HG03025 (cell line): ENCODE measurements at regions not wholly inside any gene's neighbourhood (a gene's known extent, or its start where the extent isn't known, plus 50 kb on each side); places are given as distances from the start of the nearest gene placed in this dataset.

Experiments used
- ATAC-seq: cut with Tn5 transposase; IDR thresholded peaks from one replicate; pipeline ENCODE4 v1.9.1; 2021; ENCODE audit warnings: mild to moderate bottlenecking, moderate library complexity; ENCODE audit not compliant: unreplicated experiment, low FRiP score

- ATAC-seq, result no peak
Observed at GRCh38 chr20:6504179-6504578, 263.3 kb upstream of the BMP2 start.

DNA sequence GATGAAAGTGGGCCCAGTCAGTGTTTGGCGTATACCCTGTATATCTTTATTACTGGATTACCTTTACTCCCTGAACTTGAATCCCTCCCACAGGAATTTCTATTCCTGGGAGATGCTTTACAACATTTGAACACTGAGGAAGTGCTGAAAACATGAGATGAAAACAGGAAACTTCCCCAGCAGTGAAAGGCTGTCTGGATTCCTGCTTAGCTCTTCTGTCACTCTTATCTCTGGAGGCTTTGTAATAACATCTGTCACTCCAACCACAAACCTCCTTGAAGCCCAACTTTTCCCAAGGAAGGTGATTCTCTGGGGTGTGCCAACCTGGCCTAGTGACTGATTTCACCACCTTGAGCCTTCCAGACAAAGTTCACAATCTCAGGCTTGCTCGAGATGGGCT lies 264.5 kb upstream of the BMP2 start:
- ATAC-seq, result no peak

DNA sequence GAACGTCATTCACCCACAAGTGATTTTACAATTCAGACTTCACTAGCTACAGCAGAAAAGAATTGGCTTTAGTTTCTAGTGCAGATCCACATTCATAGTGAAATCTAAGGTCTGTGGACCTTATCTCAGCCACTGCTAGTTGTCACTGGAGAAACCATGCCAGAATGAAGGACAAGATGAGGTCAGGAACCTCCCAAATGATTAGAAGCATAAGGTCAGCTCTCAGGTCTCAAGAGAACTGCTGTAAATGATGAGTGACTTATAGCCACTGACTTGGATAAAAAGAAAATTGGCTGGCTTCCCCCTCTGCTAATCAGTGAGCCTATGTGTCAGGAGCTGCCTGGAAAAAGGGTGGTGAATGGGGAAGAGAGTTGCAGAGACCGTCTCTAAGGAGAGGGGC lies 265.3 kb upstream of the BMP2 start:
- no peak for ATAC-seq

DNA sequence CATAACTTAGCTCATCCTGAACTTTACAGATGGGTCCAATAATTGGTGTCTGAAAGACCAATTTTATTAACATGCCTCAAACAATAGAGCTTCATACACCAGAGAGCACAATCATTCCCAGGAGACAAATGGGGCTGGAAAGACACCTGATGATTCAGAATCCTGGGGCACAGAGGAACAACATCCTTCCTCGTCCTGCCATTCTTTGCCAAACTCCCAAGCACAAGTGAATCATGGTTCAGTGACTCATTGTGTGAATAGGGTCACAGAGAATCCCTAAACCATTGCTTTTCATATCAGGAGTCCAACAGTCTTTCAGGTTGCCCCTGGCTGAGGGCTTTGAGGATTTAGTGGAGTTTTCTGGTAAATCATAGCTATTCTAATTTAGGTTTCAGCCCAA lies 266.4 kb upstream of the BMP2 start:
- no peak for ATAC-seq

DNA sequence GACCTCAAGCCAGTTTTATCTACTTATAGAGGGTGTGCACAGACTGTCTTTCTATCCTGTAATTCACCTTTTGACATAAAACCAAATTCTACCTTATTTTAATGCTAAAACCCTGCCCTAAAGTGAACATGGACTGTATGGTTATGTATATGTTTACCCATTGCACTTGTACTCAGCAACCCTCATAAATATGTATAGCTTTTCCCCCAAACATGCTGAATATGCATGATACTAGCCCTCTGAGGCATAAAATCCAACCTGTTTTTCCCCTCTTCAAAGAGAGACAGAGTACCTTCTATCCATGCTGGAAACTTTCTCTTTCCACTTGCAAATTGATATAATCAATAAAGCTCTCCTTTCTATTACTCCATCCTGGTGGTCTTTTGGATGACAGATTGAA lies 267.9 kb upstream of the BMP2 start:
- ATAC-seq, result no peak

GRCh38 chr20:6496874-6497273 lies 270.6 kb upstream of the BMP2 start:
- ATAC-seq, result no peak

- ATAC-seq, result no peak
Observed at GRCh38 chr20:6495907-6496306, 271.6 kb upstream of the BMP2 start.

DNA sequence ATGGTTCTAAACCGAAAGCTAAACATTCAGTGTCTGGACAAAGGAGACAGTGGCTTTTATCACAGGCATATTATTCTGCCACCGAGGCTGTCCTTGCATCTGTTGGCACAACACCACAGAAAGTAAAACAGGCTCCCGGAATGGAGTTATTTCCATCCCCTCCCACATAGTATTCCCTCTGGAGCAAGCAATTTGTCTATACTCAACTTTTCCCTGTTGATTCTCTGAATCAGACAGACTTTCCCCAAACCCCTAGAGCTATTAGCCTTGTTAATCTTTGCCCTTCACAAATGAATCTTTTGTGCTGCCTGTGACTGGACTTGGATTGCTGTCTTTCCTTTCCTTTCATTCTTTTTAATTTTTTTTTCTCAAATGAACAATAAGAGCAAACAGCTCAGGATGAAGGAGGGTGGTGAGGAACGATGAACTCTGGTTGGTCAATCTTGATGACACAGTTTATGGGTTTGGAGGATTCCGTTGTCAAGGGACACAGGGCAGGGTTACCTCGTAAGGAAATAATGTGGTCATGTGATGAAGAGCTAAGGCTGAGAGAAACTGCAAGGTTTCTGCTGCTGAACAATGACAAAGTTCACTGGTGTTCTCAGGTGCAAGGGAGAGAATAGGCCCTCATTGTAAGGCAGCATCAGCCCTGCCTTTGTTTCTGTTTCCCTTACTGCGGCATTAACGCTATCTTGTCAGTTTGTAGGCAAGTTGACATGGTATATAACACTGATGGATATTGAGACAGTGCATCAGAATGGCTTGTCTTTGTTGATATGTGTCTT lies 275.0 kb upstream of the BMP2 start:
- no peak for ATAC-seq

GRCh38 chr20:6490849-6491248 lies 276.6 kb upstream of the BMP2 start:
- no peak for ATAC-seq

DNA sequence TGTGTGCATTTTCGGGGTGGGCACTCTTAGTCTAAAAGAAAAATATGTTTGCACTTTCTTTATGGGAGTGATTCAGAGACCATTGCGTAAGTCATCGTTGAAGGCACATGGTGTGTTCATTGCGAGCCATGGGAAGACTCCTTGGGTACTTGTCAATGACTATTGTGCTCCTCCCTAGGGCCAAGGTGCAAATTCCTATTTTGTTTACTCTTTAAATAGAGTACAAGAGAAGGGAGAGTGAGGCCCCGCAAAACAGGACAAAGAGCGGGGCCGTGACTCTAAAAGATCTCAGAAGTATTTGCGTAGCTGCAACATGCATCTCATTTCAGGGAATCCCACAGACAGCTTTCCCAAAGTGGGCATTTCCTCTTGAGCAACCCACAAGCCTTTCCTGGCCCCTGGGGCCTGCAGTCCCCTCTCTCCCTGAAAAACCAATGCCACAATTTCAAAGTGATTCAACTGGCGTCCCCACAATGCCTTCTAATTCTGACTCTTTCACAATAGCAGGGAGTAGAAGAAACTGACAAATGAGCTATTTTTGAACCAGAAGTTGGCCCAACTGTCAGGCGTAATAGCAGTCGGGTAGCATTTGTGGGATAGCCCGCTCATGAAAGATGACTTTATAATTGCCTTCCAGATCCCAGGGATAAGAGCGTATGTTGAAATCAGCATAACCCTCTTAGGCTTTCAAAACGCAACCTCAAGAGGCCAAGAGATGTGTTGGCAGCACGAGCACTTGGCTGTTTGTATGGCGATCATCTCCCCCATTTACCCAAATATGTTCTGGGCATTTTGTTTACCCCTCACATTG lies 277.9 kb upstream of the BMP2 start:
- ATAC-seq, result no peak

DNA sequence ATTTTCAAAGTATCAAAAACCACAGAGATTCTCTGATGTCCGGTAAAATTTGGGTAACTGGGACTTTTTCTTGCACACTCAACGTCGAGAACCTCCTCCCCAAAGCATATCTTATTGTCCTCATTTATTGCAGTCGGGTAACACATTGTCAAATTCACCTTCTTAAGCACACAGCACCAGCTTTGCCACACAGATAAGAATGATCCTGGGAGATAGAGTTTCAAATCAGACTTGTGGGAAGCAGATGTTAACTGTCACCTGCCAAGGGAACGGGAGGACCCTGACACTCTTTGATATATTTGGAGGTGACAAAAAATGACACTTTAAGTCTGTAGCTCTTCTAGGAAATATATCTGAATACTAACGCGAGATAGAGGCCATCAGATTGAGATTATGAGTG lies 282.1 kb upstream of the BMP2 start:
- no peak for ATAC-seq

GRCh38 chr20:6483727-6484126 lies 283.8 kb upstream of the BMP2 start:
- no peak for ATAC-seq

- no peak for ATAC-seq
Observed at GRCh38 chr20:6482486-6482885, 285.0 kb upstream of the BMP2 start.

DNA sequence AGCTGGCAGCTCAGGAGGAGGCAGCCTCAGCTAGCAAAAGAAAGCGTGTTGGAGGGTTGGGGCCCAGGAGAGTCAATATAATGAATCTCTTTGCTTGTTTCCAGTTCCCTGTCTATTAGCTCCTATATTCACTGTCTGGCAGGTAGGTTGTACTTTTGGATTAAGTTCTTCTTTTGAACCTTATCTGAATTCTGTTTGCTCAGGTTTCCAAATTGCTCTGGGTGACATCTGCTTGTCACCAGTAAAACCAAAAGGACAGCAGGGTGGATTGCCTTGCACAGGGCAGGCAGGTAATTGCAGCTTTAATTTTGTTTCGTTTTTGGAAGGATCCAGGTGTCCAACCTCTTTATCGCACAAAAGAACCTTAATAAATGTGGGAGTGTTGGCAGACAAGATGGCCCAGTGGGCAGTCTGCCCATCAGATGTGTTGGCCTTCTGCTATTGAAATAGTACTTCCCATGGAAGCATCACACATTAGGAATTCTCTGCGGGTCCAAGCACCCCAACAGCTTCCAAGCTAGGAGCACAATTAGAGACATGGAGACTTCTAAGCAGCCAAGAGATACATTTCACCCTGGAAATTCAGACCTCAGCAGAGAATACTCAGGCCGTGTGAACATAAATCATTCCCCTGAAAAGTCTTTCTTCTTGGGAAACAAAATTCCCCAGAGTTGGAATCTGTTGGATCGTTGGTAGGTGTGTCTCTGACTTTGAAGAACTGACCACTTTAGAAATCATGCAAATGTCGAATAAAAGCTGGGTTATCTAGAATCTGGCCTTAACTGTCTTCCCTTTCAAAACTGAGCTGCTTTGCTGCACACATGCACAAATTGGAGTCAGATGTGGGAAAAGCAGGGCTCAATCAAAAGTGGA lies 286.9 kb upstream of the BMP2 start:
- ATAC-seq, result no peak

GRCh38 chr20:6473197-6473596 lies 294.3 kb upstream of the BMP2 start:
- no peak for ATAC-seq

DNA sequence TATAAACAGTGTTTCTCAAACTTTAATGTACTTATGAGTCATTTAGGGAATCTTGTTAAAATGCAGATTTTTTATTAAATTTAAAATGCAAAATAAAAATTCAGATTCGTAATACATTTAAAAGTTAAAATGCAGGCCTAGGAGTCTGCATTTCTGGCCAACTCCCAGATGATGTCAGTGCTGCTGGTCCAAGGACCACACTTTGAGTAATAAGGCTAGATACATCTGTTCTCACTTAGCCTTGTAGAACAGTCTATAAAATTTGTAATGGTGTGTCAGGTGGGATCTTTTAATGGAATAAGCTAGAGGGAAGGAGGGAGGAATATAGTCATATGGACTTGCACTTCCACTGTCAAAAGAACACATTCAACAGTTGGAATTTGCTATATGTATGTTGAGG lies 295.6 kb upstream of the BMP2 start:
- ATAC-seq, result no peak

- ATAC-seq, result no peak
Observed at GRCh38 chr20:6471110-6471647, 296.3 kb upstream of the BMP2 start.

GRCh38 chr20:6469695-6470094 lies 297.8 kb upstream of the BMP2 start:
- no peak for ATAC-seq

DNA sequence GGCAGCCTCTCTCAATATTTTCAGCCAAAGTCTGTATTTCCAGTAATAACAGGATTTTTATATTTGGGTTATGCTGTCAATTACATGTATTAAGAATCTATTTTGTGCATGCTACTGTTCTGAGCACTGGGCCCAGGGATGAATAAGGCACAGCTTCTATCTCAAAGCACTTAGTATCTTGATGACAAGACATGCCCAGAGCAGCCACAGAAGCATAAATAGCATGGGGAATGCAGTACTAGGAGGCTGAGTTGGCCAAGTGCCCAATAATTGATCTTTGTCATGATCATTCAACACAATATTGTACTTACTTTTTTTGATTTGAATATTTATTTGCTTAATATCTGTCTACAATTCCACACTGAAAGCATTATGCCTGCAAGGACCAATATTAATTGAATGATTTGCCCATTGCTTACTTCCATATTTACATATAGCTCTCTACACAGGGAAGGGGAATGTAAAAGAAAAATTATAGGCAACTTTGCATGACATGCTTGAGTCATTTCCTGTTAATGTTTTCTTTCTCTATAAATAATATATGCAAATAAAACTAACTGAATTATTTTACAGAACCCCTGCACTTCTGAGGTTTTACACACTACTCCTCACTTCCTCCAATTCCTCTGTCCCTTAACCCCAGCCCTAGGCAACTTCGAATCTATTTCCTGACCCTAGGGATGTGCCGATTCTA lies 298.9 kb upstream of the BMP2 start:
- ATAC-seq, result no peak

DNA sequence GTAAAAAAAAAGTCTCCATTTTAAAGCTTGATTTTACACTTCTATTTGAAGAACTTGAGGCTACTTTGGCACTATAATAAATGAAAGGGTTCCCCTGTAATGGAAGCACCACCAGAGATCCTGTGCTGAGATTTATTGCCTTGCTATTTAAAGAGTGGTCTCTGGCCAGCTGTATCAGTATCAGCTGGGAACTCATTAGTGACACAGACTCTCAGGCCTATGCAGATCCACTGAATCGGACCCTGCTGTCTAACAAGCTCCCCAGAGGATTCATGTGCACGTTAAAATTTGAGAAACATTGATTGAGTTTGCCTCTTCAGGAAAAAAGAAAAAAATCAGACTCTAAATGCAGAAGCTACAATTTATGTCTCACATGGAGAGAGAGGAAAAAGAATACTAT lies 299.9 kb upstream of the BMP2 start:
- no peak for ATAC-seq
